SK-N-SH (cell line): ENCODE measurements at regions not wholly inside any gene's neighbourhood (a gene's known extent, or its start where the extent isn't known, plus 50 kb on each side); places are given as distances from the start of the nearest gene placed in this dataset.

ENCODE experiments used
- CTCF ChIA-PET: fragments of 300-600, 350-600 bp; formaldehyde crosslinking; extraction: SDS; loops from one replicate; lab custom pipeline; 2021; lab: Yijun Ruan, JAX
- POLR2A ChIA-PET: fragments of 350-600 bp; sonication (Branson Sonifier 250); formaldehyde crosslinking; extraction: SDS; loops from one replicate; lab custom pipeline; 2020; ENCODE audit warnings: antibody characterized with exemption, inconsistent platforms; lab: Yijun Ruan, JAX
- DNase-seq: peaks from one replicate; pipeline ENCODE4 v3.0.0; 2012
- H2AFZ ChIP-seq: fragments of 200-600 bp; sonication (generic); 2 replicates; pipeline ENCODE4 v1.8.1; 2016; ENCODE audit warnings: antibody characterized with exemption, mild to moderate bottlenecking, low read depth
- H3F3A ChIP-seq: fragments of 200-600 bp; sonication (generic); replicated peaks from 2 replicates; pipeline ENCODE3; 2016; ENCODE audit warnings: antibody characterized with exemption, mild to moderate bottlenecking; ENCODE audit not compliant: insufficient read depth
- H3K27ac ChIP-seq, 2 experiments: fragments of 200-500 bp in 1 of 2; fragments of 200-600 bp in 1 of 2; sonication (Bioruptor generic) in 1 of 2; sonication (generic), shearing (Covaris generic) in 1 of 2; 2 replicates each; pipeline versions ENCODE4 v1.5.1 to v1.6.1; 2014 to 2016; ENCODE audit warnings: low read depth in 2 of 2, inconsistent platforms in 1 of 2, low read length in 1 of 2, mild to moderate bottlenecking in 1 of 2, mixed read lengths in 1 of 2
- H3K27me3 ChIP-seq: fragments of 200-600 bp; sonication (generic), shearing (Covaris generic); 2 replicates; pipeline ENCODE4 v1.6.1; 2016; ENCODE audit warnings: mixed run types; ENCODE audit not compliant: insufficient read depth
- H3K36me3 ChIP-seq, 2 experiments: fragments of 200-500 bp in 1 of 2; fragments of 200-600 bp in 1 of 2; sonication (Bioruptor generic) in 1 of 2; sonication (generic) in 1 of 2; replicated peaks in 1 of 2; 2 replicates each; pipeline versions ENCODE3 to v1.5.1; 2014 to 2016; ENCODE audit warnings: low read length in 1 of 2, mild to moderate bottlenecking in 1 of 2; ENCODE audit not compliant: insufficient read depth in 2 of 2, control insufficient read depth in 1 of 2
- H3K4me1 ChIP-seq, 2 experiments: fragments of 200-500 bp in 1 of 2; fragments of 200-600 bp in 1 of 2; sonication (Bioruptor generic) in 1 of 2; sonication (generic), shearing (Covaris generic) in 1 of 2; 2 replicates each; pipeline versions ENCODE4 v1.5.1 to v1.6.1; 2014 to 2016; ENCODE audit warnings: low read depth in 1 of 2, low read length in 1 of 2, mixed run types in 1 of 2; ENCODE audit not compliant: insufficient read depth in 2 of 2, control insufficient read depth in 1 of 2
- H3K4me2 ChIP-seq: fragments of 200-600 bp; sonication (generic), shearing (Covaris generic); 2 replicates; pipeline ENCODE4 v1.6.1; 2017; ENCODE audit warnings: mixed run types
- H3K4me3 ChIP-seq, 2 experiments: fragments of 200-500 bp in 1 of 2; fragments of 200-600 bp in 1 of 2; sonication (Bioruptor generic) in 1 of 2; sonication (generic), shearing (Covaris generic) in 1 of 2; 2 replicates each; pipeline versions ENCODE4 v1.5.1 to v1.8.1; 2014 to 2016; ENCODE audit warnings: low read depth in 2 of 2, inconsistent platforms in 1 of 2, low read length in 1 of 2, mild to moderate bottlenecking in 1 of 2, mixed read lengths in 1 of 2, moderate library complexity in 1 of 2
- H3K79me2 ChIP-seq: fragments of 200-600 bp; sonication (generic); 2 replicates; pipeline ENCODE4 v1.8.1; 2017; ENCODE audit warnings: mild to moderate bottlenecking; ENCODE audit not compliant: insufficient read depth
- H3K9ac ChIP-seq: fragments of 200-600 bp; sonication (generic); 2 replicates; pipeline ENCODE4 v1.6.1; 2017; ENCODE audit warnings: mixed run types
- H3K9me2 ChIP-seq: fragments of 200-600 bp; sonication (generic); 2 replicates; pipeline ENCODE4 v1.6.1; 2017; ENCODE audit warnings: mixed run types
- H3K9me3 ChIP-seq: fragments of 200-600 bp; sonication (generic); 2 replicates; pipeline ENCODE4 v1.6.1; 2017; ENCODE audit warnings: mixed run types, mild to moderate bottlenecking, moderate library complexity
- H4K20me1 ChIP-seq: fragments of 200-600 bp; sonication (generic); 2 replicates; pipeline ENCODE4 v1.6.1; 2017; ENCODE audit warnings: mild to moderate bottlenecking, mixed run types; ENCODE audit not compliant: insufficient read depth
- EZH2phosphoT487 ChIP-seq: fragments of 200-600 bp; sonication (generic); IDR thresholded peaks from 2 replicates; pipeline ENCODE4 v1.6.1; 2017; ENCODE audit warnings: low read depth, mixed run types, mild to moderate bottlenecking, antibody characterized with exemption, moderate library complexity, borderline replicate concordance
- FOSL2 ChIP-seq: IDR thresholded peaks from 2 replicates; pipeline ENCODE4 v1.4.0; 2012; ENCODE audit warnings: low read depth, mild to moderate bottlenecking, moderate library complexity, borderline replicate concordance
- GATA2 ChIP-seq: sonication (generic); formaldehyde crosslinking; IDR thresholded peaks from 2 replicates; pipeline ENCODE4 v1.5.0; 2020; ENCODE audit warnings: mild to moderate bottlenecking, missing genetic modification reagents
- MEF2A ChIP-seq: IDR thresholded peaks from 2 replicates; pipeline ENCODE4 v1.4.0; 2012; ENCODE audit warnings: low read depth, borderline replicate concordance
- MXI1 ChIP-seq: IDR thresholded peaks from 2 replicates; pipeline ENCODE4 v1.6.1; 2012; ENCODE audit warnings: mild to moderate bottlenecking, low read depth, low read length, improper control_type of control experiment
- NFIC ChIP-seq: IDR thresholded peaks from 2 replicates; pipeline ENCODE4 v1.4.0; 2012; ENCODE audit warnings: borderline replicate concordance
- NRF1 ChIP-seq: IDR thresholded peaks from 2 replicates; pipeline ENCODE4 v1.6.1; 2012; ENCODE audit warnings: low read depth, mild to moderate bottlenecking, low read length
- RAD21 ChIP-seq: IDR thresholded peaks from 2 replicates; pipeline ENCODE4 v1.6.1; 2012; ENCODE audit warnings: mild to moderate bottlenecking, low read length
- RCOR1 ChIP-seq: fragments of 150-350 bp; IDR thresholded peaks from 2 replicates; pipeline ENCODE4 v1.6.1; 2017; ENCODE audit warnings: antibody characterized with exemption, low read length
- SIN3A ChIP-seq: IDR thresholded peaks from 2 replicates; pipeline ENCODE4 v1.6.1; 2012; ENCODE audit warnings: low read depth, mild to moderate bottlenecking, low read length, moderate library complexity, borderline replicate concordance
- SMC3 ChIP-seq: IDR thresholded peaks from 2 replicates; pipeline ENCODE4 v1.6.1; 2012; ENCODE audit warnings: low read depth, low read length, improper control_type of control experiment
- TAF1 ChIP-seq: IDR thresholded peaks from 2 replicates; pipeline ENCODE4 v1.6.1; 2012; ENCODE audit warnings: low read depth, mild to moderate bottlenecking, low read length, moderate library complexity, borderline replicate concordance
- TCF12 ChIP-seq: IDR thresholded peaks from 2 replicates; pipeline ENCODE4 v1.4.0; 2012
- WGBS: methylation state at CpG from one replicate; pipeline ENCODE4 v1.1.6; 2017; ENCODE audit warnings: low lambda C conversion rate; 5-methylcytosine and 5-hydroxymethylcytosine counted together
- TF ChIP-seq, protein P1 (sequence below): IDR thresholded peaks from 2 replicates; pipeline ENCODE4 v1.6.1; 2012; ENCODE audit warnings: mild to moderate bottlenecking, low read depth, low read length, moderate library complexity
- TF ChIP-seq, protein P2 (sequence below): IDR thresholded peaks from 2 replicates; pipeline ENCODE4; 2012
- TF ChIP-seq, protein P3 (sequence below): fragments of 150-350 bp; IDR thresholded peaks from 2 replicates; pipeline ENCODE4 v1.6.1; 2017; ENCODE audit warnings: antibody characterized with exemption, low read length, low read depth, borderline replicate concordance

DNA sequence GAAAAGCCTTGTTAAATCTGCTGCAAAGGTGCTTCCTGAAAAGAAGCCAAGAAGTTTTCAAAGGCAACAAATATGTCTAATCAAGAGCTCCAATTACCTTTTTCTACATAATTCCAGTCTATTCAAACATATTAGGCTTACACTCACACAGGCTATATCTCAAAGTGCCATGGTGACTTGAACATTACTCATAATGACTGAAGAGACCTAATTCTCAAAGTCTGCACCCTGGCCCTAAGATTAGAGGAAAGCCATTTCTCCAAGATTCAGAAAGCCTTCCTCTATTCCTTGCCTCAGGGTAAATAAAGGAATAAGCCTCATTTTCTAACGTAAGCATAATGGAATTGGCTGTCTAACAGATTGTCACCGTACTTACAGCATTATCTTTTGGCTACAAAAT lies 78.3 kb upstream of the THSD7A start:
- TF ChIP-seq, protein P1, sequence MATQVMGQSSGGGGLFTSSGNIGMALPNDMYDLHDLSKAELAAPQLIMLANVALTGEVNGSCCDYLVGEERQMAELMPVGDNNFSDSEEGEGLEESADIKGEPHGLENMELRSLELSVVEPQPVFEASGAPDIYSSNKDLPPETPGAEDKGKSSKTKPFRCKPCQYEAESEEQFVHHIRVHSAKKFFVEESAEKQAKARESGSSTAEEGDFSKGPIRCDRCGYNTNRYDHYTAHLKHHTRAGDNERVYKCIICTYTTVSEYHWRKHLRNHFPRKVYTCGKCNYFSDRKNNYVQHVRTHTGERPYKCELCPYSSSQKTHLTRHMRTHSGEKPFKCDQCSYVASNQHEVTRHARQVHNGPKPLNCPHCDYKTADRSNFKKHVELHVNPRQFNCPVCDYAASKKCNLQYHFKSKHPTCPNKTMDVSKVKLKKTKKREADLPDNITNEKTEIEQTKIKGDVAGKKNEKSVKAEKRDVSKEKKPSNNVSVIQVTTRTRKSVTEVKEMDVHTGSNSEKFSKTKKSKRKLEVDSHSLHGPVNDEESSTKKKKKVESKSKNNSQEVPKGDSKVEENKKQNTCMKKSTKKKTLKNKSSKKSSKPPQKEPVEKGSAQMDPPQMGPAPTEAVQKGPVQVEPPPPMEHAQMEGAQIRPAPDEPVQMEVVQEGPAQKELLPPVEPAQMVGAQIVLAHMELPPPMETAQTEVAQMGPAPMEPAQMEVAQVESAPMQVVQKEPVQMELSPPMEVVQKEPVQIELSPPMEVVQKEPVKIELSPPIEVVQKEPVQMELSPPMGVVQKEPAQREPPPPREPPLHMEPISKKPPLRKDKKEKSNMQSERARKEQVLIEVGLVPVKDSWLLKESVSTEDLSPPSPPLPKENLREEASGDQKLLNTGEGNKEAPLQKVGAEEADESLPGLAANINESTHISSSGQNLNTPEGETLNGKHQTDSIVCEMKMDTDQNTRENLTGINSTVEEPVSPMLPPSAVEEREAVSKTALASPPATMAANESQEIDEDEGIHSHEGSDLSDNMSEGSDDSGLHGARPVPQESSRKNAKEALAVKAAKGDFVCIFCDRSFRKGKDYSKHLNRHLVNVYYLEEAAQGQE: no peak
- no peak for TF ChIP-seq EZH2phosphoT487
- TF ChIP-seq, all 33 proteins: peak for 0
- Histone ChIP-seq H3K9me3 (no peaks in the 10 kb centered on the region), H3K4me3 (no peak overlapping the region), H3K79me2 (no peaks in the 10 kb centered on the region), H3K4me2 (no peak overlapping the region), H3K27ac (no peak overlapping the region), H3K36me3 (no peaks in the 10 kb centered on the region), H3K9me2 (no peaks in the 10 kb centered on the region), H3K4me1 (no peaks in the 10 kb centered on the region; a peak in 1 of 4 replicates), H3K9ac (no peak overlapping the region), H3K27me3 (no peaks in the 10 kb centered on the region), H3F3A (no peaks in the 10 kb centered on the region), H4K20me1 (no peaks in the 10 kb centered on the region), H2AFZ (no peak overlapping the region)
- DNase-seq: no peak
- WGBS: 46% methylated on average over 2 of the region's 2 CpGs
- CTCF ChIA-PET: no interaction called here
- POLR2A ChIA-PET: no interaction called here

DNA sequence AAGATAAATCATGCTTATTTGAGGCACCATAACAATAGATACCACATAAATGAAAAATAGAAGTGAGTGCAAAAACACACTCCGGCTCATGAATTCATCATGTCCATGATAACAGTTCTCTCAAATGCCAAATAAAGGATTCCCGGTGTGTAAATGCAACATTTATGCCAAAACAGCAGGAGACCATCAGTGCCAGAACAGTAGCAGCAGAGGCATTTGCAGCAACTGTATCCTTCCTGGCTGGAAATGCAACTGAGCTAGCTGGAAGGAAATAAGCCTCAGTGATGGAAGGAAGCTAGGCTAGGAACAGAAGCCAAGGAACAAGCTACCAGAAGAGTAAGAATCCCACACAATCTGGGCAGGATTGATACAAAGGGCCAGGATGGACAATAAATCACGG lies 79.9 kb upstream of the THSD7A start:
- H3K4me2 ChIP-seq: no peak overlapping the region
- no peaks in the 10 kb centered on the region for H3K36me3 ChIP-seq
- CTCF ChIA-PET: interaction anchor here (3.5 kb wide), 1 partner anchor 12 kb away, joined by 9 read pairs; no protein-coding TSS in a partner anchor
- no peaks in the 10 kb centered on the region for H3K79me2 ChIP-seq
- POLR2A ChIA-PET: no interaction called here
- no peaks in the 10 kb centered on the region for H3K27me3 ChIP-seq
- H4K20me1 ChIP-seq: no peaks in the 10 kb centered on the region
- no peaks in the 10 kb centered on the region for H3F3A ChIP-seq
- H3K27ac ChIP-seq: no peak overlapping the region
- H3K4me1 ChIP-seq: no peaks in the 10 kb centered on the region; a peak in 1 of 4 replicates
- H3K9me2 ChIP-seq: no peaks in the 10 kb centered on the region
- TF ChIP-seq SMC3 (no peak), RAD21 (no peak), MXI1 (no peak), NFIC (no peak), EZH2phosphoT487 (no peak), TAF1 (no peak), SIN3A (no peak), NRF1 (no peak), RCOR1 (no peak), FOSL2 (no peak), MEF2A (no peak), TCF12 (no peak), GATA2 (CRISPR knock-in tag) (no peak)
- TF ChIP-seq, protein P1: no peak
- TF ChIP-seq, protein P2, sequence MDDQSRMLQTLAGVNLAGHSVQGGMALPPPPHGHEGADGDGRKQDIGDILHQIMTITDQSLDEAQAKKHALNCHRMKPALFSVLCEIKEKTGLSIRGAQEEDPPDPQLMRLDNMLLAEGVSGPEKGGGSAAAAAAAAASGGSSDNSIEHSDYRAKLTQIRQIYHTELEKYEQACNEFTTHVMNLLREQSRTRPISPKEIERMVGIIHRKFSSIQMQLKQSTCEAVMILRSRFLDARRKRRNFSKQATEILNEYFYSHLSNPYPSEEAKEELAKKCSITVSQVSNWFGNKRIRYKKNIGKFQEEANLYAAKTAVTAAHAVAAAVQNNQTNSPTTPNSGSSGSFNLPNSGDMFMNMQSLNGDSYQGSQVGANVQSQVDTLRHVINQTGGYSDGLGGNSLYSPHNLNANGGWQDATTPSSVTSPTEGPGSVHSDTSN: no peak
- TF ChIP-seq, protein P3, sequence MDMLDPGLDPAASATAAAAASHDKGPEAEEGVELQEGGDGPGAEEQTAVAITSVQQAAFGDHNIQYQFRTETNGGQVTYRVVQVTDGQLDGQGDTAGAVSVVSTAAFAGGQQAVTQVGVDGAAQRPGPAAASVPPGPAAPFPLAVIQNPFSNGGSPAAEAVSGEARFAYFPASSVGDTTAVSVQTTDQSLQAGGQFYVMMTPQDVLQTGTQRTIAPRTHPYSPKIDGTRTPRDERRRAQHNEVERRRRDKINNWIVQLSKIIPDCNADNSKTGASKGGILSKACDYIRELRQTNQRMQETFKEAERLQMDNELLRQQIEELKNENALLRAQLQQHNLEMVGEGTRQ: no peak
- DNase-seq: no peak
- H3K9me3 ChIP-seq: no peaks in the 10 kb centered on the region
- no peak overlapping the region for H3K9ac ChIP-seq
- H2AFZ ChIP-seq: no peak overlapping the region
- no peak overlapping the region for H3K4me3 ChIP-seq
- 53% methylated on average over 3 of the region's 3 CpGs for WGBS
